ENCODE measurements at regions not wholly inside any gene's neighbourhood (a gene's known extent, or its start where the extent isn't known, plus 50 kb on each side); places are given as distances from the start of the nearest gene placed in this dataset.
"Not testable (repeated sequence)": the region's sequence is repeated elsewhere in the genome, so short reads cannot be mapped to it uniquely, and the experiment has no call there.

- DNase-seq (ENCODE audit: missing footprints) (no peak), ATAC-seq (no peak)
- intact Hi-C loops (cut with DNase I): no loop called here
Measured at GRCh38 chr4:137414802-137415201, 117.5 kb downstream of the PCDH18 start.

GRCh38 chr4:137408527-137409177, 123.6 kb downstream of the PCDH18 start:
- intact Hi-C loops (cut with DNase I): no loop called here
- ATAC-seq (no peak), DNase-seq (ENCODE audit: missing footprints) (no peak)

- ATAC-seq; DNase-seq (ENCODE audit: missing footprints); intact Hi-C loops (cut with DNase I): not testable (repeated sequence)
Measured at GRCh38 chr4:137405833-137406232, 126.5 kb downstream of the PCDH18 start.

GRCh38 chr4:137394018-137394417, 138.3 kb downstream of the PCDH18 start:
- intact Hi-C loops (cut with DNase I): loop anchor here (5.0 kb wide), 1 partner anchor 138 kb away; the partner anchor contains the start of gene PCDH18
- DNase-seq (ENCODE audit: missing footprints): no peak
- no peak for ATAC-seq

GRCh38 chr4:137393044-137393443, 139.2 kb downstream of the PCDH18 start:
- ATAC-seq: peak; percentile 77
- intact Hi-C loops (cut with DNase I): loop anchor here (5.0 kb wide), 1 partner anchor 139 kb away; the partner anchor contains the start of gene PCDH18
- DNase-seq (ENCODE audit: missing footprints): no peak

GRCh38 chr4:137390707-137391106, 141.6 kb downstream of the PCDH18 start:
- ATAC-seq: no peak
- intact Hi-C loops (cut with DNase I): loop anchor here (5.0 kb wide), 1 partner anchor 142 kb away; the partner anchor contains the start of gene PCDH18
- DNase-seq (ENCODE audit: missing footprints): no peak

GRCh38 chr4:137389911-137390520, 142.3 kb downstream of the PCDH18 start:
- intact Hi-C loops (cut with DNase I): loop anchor here (5.0 kb wide), 1 partner anchor 142 kb away; the partner anchor contains the start of gene PCDH18
- DNase-seq (ENCODE audit: missing footprints) (no peak), ATAC-seq (no peak)

GRCh38 chr4:137387924-137388323, 144.4 kb downstream of the PCDH18 start:
- ATAC-seq: no peak

GRCh38 chr4:137384476-137384875, 147.8 kb downstream of the PCDH18 start:
- intact Hi-C loops (cut with DNase I): no loop called here
- no peak for DNase-seq (ENCODE audit: missing footprints)
- no peak for ATAC-seq

More at GRCh38 chr4:137387924-137388323, 144.4 kb downstream of the PCDH18 start:
- DNase-seq (ENCODE audit: missing footprints): no peak
- intact Hi-C loops (cut with DNase I): no loop called here

GRCh38 chr4:137378821-137379220, 153.5 kb downstream of the PCDH18 start:
- ATAC-seq (no peak), DNase-seq (ENCODE audit: missing footprints) (no peak)
- intact Hi-C loops (cut with DNase I): no loop called here

- intact Hi-C loops (cut with DNase I): no loop called here
- DNase-seq (ENCODE audit: missing footprints) (no peak), ATAC-seq (no peak)
Measured at GRCh38 chr4:137378393-137378792, 153.9 kb downstream of the PCDH18 start.

- ATAC-seq: no peak
- no peak for DNase-seq (ENCODE audit: missing footprints)
- intact Hi-C loops (cut with DNase I): no loop called here
Measured at GRCh38 chr4:137376312-137376711, 156.0 kb downstream of the PCDH18 start.

GRCh38 chr4:137375111-137375850, 157.0 kb downstream of the PCDH18 start:
- no peak for DNase-seq (ENCODE audit: missing footprints)
- intact Hi-C loops (cut with DNase I): no loop called here
- no peak for ATAC-seq

GRCh38 chr4:137370679-137371078, 161.6 kb downstream of the PCDH18 start:
- DNase-seq (ENCODE audit: missing footprints) (no peak), ATAC-seq (no peak)
- intact Hi-C loops (cut with DNase I): no loop called here

GRCh38 chr4:137370206-137370633, 162.1 kb downstream of the PCDH18 start:
- DNase-seq (ENCODE audit: missing footprints) (no peak), ATAC-seq (no peak)
- intact Hi-C loops (cut with DNase I): no loop called here

GRCh38 chr4:137367620-137368019, 164.7 kb downstream of the PCDH18 start:
- ATAC-seq (no peak), DNase-seq (ENCODE audit: missing footprints) (no peak)
- intact Hi-C loops (cut with DNase I): no loop called here

- DNase-seq (ENCODE audit: missing footprints): no peak
- no peak for ATAC-seq
- intact Hi-C loops (cut with DNase I): no loop called here
Measured at GRCh38 chr4:137363496-137363895, 168.8 kb downstream of the PCDH18 start.

GRCh38 chr4:137361756-137362470, 170.4 kb downstream of the PCDH18 start:
- intact Hi-C loops (cut with DNase I): no loop called here
- ATAC-seq (no peak), DNase-seq (ENCODE audit: missing footprints) (no peak)

GRCh38 chr4:137360761-137361160, 171.5 kb downstream of the PCDH18 start:
- no peak for ATAC-seq
- intact Hi-C loops (cut with DNase I): no loop called here
- DNase-seq (ENCODE audit: missing footprints): no peak

All from Right ventricle myocardium inferior (tissue), 1 donor.